GM10266 (cell line): ENCODE measurements at regions not wholly inside any gene's neighbourhood (a gene's known extent, or its start where the extent isn't known, plus 50 kb on each side); places are given as distances from the start of the nearest gene placed in this dataset.

Experiments used
- DNase-seq: peaks from one replicate; pipeline ENCODE4 v3.0.0; 2012; ENCODE audit errors: extremely low spot score
- TF ChIP-seq, protein P1 (sequence below): IDR thresholded peaks from 2 replicates; pipeline ENCODE4 v1.5.1; 2012; ENCODE audit warnings: mild to moderate bottlenecking, low read depth; ENCODE audit not compliant: control insufficient read depth, insufficient read depth; ENCODE audit errors: missing control alignments

GRCh38 chr19:46952874-46953273, 66.8 kb upstream of the NPAS1 start:
- DNase-seq: no peak
- TF ChIP-seq, protein P1, sequence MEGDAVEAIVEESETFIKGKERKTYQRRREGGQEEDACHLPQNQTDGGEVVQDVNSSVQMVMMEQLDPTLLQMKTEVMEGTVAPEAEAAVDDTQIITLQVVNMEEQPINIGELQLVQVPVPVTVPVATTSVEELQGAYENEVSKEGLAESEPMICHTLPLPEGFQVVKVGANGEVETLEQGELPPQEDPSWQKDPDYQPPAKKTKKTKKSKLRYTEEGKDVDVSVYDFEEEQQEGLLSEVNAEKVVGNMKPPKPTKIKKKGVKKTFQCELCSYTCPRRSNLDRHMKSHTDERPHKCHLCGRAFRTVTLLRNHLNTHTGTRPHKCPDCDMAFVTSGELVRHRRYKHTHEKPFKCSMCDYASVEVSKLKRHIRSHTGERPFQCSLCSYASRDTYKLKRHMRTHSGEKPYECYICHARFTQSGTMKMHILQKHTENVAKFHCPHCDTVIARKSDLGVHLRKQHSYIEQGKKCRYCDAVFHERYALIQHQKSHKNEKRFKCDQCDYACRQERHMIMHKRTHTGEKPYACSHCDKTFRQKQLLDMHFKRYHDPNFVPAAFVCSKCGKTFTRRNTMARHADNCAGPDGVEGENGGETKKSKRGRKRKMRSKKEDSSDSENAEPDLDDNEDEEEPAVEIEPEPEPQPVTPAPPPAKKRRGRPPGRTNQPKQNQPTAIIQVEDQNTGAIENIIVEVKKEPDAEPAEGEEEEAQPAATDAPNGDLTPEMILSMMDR: no peak

GRCh38 chr19:46953955-46954501, 65.6 kb upstream of the NPAS1 start:
- no peak for DNase-seq
- TF ChIP-seq, protein P1: no peak

DNA sequence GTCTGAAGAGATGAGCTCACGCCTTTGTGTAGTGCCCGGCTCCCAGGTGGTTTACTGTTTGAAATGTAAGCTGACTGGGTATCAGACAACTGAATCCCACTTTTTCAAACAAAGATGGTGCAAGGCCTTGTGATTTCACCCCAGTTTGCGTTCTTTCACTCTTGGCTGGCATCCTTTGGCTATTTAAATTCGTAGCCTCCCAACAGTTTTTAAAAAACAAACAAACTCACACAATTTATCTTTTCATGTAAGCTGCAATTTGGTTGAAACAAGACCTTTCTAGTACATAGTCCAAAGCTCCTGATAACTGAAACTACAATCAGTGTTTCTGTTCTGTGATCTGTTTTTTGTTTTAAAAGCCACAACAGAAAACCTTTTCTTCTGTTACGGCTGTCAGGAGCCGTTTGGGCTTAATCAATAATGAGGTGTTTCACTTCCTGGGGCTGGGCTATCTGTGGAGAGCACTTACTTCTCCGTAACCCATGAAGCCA, 65.1 kb upstream of the NPAS1 start:
- TF ChIP-seq, protein P1: no peak
- no peak for DNase-seq

DNA sequence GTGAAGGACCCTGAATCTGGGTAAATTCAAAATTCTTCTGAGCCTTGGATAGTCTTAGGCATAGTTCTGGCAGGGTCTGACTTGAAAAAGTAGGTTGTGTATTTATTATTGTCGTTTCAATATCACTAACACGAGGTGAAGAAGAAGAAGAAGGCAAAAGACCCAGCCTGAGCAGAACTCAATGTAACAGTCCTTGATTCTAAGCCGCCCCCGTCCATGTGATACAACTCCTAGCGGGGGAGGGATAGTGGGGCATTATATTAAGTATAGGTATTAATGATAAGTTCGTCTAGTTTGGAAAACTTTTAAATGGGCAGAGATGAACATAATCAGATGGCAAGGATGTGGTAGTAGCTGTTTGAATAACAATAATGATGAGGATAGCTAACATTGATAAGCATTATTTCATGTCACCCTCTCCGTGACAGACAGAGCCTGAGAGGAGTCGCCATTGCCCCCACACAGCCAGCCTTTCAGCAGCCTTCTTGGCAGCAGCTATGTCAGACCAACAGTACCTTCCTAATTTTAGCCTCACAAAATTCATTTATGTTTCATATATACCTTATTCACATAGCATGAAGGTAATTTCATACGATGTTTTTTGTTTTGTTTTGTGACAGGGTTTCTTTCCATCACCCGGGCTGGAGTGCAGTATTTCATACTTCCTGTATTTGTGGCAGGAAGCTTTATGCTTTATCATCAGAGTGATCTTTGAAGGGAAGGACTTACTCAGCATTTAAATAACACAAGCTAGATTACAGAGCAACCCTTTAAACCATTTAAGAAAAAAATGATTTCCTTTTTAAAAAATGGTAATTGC, 64.4 kb upstream of the NPAS1 start:
- no peak for DNase-seq
- TF ChIP-seq, protein P1: no peak

GRCh38 chr19:46955813-46956371, 63.7 kb upstream of the NPAS1 start:
- TF ChIP-seq, protein P1: no peak
- no peak for DNase-seq

GRCh38 chr19:46958532-46958931, 61.1 kb upstream of the NPAS1 start:
- DNase-seq: no peak

More at GRCh38 chr19:46958532-46958931, 61.1 kb upstream of the NPAS1 start:
- TF ChIP-seq, protein P1: no peak
